BE2C (cell line): ENCODE measurements at regions not wholly inside any gene's neighbourhood (a gene's known extent, or its start where the extent isn't known, plus 50 kb on each side); places are given as distances from the start of the nearest gene placed in this dataset.

Experiments used
- DNase-seq: peaks from one replicate; pipeline ENCODE4 v3.0.0-alpha.2; 2020
- H3K27me3 ChIP-seq: fragments of 250-450 bp; sonication (Bioruptor Pico); 2 replicates; pipeline ENCODE4 v1.5.1; 2020; ENCODE audit warnings: mild to moderate bottlenecking
- H3K36me3 ChIP-seq: fragments of 250-450 bp; sonication (Bioruptor Pico); 2 replicates; pipeline ENCODE4 v1.5.1; 2020; ENCODE audit warnings: mild to moderate bottlenecking
- H3K4me1 ChIP-seq: fragments of 250-450 bp; sonication (Bioruptor Pico); 2 replicates; pipeline ENCODE4 v1.5.1; 2020
- H3K4me3 ChIP-seq: 2 replicates; pipeline ENCODE4 v1.5.1; 2011; ENCODE audit warnings: low read depth, low read length
- H3K9me3 ChIP-seq: fragments of 250-450 bp; sonication (Bioruptor Pico); 2 replicates; pipeline ENCODE4 v1.5.1; 2020
- CTCF ChIP-seq: IDR thresholded peaks from 2 replicates; pipeline ENCODE4 v1.5.1; 2012; ENCODE audit warnings: mild to moderate bottlenecking, low read depth, low read length

GRCh38 chr2:217468042-217468830, 534.6 kb downstream of the TNS1 start:
- Histone ChIP-seq H3K36me3 (no peaks in the 10 kb centered on the region), H3K9me3 (no peaks in the 10 kb centered on the region)

GRCh38 chr2:217467331-217467730, 535.5 kb downstream of the TNS1 start:
- Histone ChIP-seq H3K9me3 (no peaks in the 10 kb centered on the region), H3K27me3 (no peaks in the 10 kb centered on the region), H3K4me1 (peaks cover 5% of the 10 kb centered on the region), H3K4me3 (no peak overlapping the region), H3K36me3 (no peaks in the 10 kb centered on the region)
- no peak for DNase-seq
- no peak for TF ChIP-seq CTCF

More at GRCh38 chr2:217468042-217468830, 534.6 kb downstream of the TNS1 start:
- TF ChIP-seq CTCF = 0 out of 2 replicates have a peak, but pooled peaks have one; percentile 17
- Histone ChIP-seq H3K4me3 (no peak overlapping the region), H3K4me1 (peaks cover 5% of the 10 kb centered on the region), H3K27me3 (no peaks in the 10 kb centered on the region)
- DNase-seq = no peak

- Histone ChIP-seq H3K9me3 (no peaks in the 10 kb centered on the region), H3K27me3 (no peaks in the 10 kb centered on the region), H3K4me1 (peaks cover 5% of the 10 kb centered on the region), H3K4me3 (no peak overlapping the region), H3K36me3 (no peaks in the 10 kb centered on the region)
- no peak for TF ChIP-seq CTCF
- no peak for DNase-seq
Observed at GRCh38 chr2:217466805-217467204, 536.0 kb downstream of the TNS1 start.

- Histone ChIP-seq H3K36me3 (no peaks in the 10 kb centered on the region), H3K4me3 (no peak overlapping the region), H3K4me1 (peaks cover 5% of the 10 kb centered on the region), H3K27me3 (no peaks in the 10 kb centered on the region), H3K9me3 (no peaks in the 10 kb centered on the region)
- DNase-seq = no peak
- no peak for TF ChIP-seq CTCF
Observed at GRCh38 chr2:217466104-217466503, 536.7 kb downstream of the TNS1 start.

GRCh38 chr2:217465100-217465499, 537.7 kb downstream of the TNS1 start:
- H3K4me1 ChIP-seq = peaks cover 5% of the 10 kb centered on the region
- H3K9me3 ChIP-seq = no peaks in the 10 kb centered on the region
- TF ChIP-seq CTCF = no peak
- H3K36me3 ChIP-seq = no peaks in the 10 kb centered on the region
- H3K4me3 ChIP-seq = no peak overlapping the region
- no peaks in the 10 kb centered on the region for H3K27me3 ChIP-seq
- DNase-seq = no peak

- no peaks in the 10 kb centered on the region for H3K27me3 ChIP-seq
- no peak for TF ChIP-seq CTCF
Observed at GRCh38 chr2:217463402-217464075, 539.3 kb downstream of the TNS1 start.

More at GRCh38 chr2:217463402-217464075, 539.3 kb downstream of the TNS1 start:
- Histone ChIP-seq H3K36me3 (no peaks in the 10 kb centered on the region), H3K4me3 (no peak overlapping the region), H3K9me3 (no peaks in the 10 kb centered on the region), H3K4me1 (peaks cover 5% of the 10 kb centered on the region)
- DNase-seq = no peak
